ENCODE measurements at regions not wholly inside any gene's neighbourhood (a gene's known extent, or its start where the extent isn't known, plus 50 kb on each side); places are given as distances from the start of the nearest gene placed in this dataset.

GRCh38 chr3:193987186-193987585, 148.8 kb upstream of the HES1 start:
- intact Hi-C loops (cut with DNase I; ENCODE audit: low total_unique reads), result no loop called here
- no peak overlapping the region for H3K4me3 ChIP-seq (ENCODE audit: low read depth, poor library complexity, severe bottlenecking)
- 13 to 17% methylated on average over 5 of the region's 5 CpGs for WGBS, 2 donors
- TF ChIP-seq, protein P1, sequence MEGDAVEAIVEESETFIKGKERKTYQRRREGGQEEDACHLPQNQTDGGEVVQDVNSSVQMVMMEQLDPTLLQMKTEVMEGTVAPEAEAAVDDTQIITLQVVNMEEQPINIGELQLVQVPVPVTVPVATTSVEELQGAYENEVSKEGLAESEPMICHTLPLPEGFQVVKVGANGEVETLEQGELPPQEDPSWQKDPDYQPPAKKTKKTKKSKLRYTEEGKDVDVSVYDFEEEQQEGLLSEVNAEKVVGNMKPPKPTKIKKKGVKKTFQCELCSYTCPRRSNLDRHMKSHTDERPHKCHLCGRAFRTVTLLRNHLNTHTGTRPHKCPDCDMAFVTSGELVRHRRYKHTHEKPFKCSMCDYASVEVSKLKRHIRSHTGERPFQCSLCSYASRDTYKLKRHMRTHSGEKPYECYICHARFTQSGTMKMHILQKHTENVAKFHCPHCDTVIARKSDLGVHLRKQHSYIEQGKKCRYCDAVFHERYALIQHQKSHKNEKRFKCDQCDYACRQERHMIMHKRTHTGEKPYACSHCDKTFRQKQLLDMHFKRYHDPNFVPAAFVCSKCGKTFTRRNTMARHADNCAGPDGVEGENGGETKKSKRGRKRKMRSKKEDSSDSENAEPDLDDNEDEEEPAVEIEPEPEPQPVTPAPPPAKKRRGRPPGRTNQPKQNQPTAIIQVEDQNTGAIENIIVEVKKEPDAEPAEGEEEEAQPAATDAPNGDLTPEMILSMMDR (IDR thresholded peaks at IDR 0.05), result no peak
- DNase-seq (ENCODE audit: low spot score in 2 of 2), result no peak

DNA sequence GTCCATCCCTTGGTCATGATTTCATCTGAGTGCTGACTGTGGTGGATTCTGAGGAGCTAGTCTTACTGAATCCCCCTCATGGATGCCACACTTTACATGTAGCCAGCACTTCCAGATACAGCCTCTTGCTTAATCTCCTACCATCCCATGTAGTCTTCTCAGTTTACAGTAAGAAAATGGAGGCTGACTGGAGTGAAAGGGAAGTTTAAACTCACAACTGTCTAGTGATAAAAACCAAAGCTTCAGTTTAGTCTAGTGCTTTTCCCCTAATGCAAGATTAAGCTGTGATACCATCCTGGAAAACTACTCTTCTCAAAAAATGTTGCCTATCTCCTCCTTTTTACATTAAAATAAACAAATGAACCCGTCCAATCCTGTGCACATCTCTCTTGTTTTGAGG, 146.8 kb upstream of the HES1 start:
- WGBS, 2 donors, result 95% methylated on average over 1 of the region's 1 CpG
- intact Hi-C loops (cut with DNase I; ENCODE audit: low total_unique reads), result no loop called here
- no peak for DNase-seq (ENCODE audit: low spot score in 2 of 2)
- no peak overlapping the region for H3K4me3 ChIP-seq (ENCODE audit: low read depth, poor library complexity, severe bottlenecking)
- TF ChIP-seq, protein P1 (IDR thresholded peaks at IDR 0.05), result no peak
- TF ChIP-seq POLR2A (IDR thresholded peaks at IDR 0.05), result no peak

DNA sequence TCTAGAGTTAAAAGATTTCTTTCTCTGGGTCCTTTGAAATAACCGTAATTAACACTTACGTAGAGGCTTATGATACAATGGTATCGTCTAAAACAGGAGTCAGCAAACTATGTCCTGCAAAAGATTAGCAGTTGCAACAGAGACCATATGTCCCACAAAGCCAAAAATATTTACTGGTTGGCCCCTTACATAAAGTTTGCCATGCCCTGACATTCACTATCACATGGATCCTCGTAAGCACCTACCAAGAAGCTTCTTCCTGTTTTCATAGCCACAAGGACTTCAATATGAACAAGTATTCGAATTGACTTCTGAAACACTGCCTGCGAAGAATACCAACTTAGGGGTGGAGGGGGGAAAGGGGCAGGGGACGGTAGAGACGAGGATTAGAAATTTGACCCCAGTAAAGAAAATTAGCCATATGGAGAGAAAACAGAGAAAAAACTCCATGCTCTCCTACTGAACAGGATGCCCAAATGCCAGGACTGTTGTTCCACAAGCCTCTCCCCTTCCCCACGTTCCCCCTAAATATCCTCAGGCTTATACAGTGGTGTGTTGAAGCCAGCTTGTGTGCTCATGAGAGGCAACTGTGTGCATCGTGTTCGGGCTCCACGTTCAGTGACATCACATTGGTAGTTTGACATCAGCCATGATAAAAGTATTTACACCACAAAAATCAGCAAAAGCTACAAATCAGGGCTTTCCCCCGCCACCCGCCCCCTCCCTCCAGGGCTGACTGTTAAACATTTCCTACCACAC, 144.1 kb upstream of the HES1 start:
- 89% methylated on average over 14 of the region's 14 CpGs for WGBS, 2 donors
- TF ChIP-seq POLR2A (IDR thresholded peaks at IDR 0.05), result no peak
- TF ChIP-seq, protein P1 (IDR thresholded peaks at IDR 0.05), result no peak
- intact Hi-C loops (cut with DNase I; ENCODE audit: low total_unique reads), result no loop called here
- DNase-seq (ENCODE audit: low spot score in 2 of 2), result peak in 1 of 2 donors; percentile 53
- no peak overlapping the region for H3K4me3 ChIP-seq (ENCODE audit: low read depth, poor library complexity, severe bottlenecking)

- 48 to 64% methylated on average over 2 of the region's 2 CpGs for WGBS, 2 donors
- intact Hi-C loops (cut with DNase I; ENCODE audit: low total_unique reads), result no loop called here
- TF ChIP-seq, protein P1 (IDR thresholded peaks at IDR 0.05), result no peak
- DNase-seq (ENCODE audit: low spot score in 2 of 2), result peak in 1 of 2 donors; percentile 26
- no peak overlapping the region for H3K4me3 ChIP-seq (ENCODE audit: low read depth, poor library complexity, severe bottlenecking)
These were observed 143.4 kb upstream of the HES1 start for GRCh38 chr3:193992425-193993037.

DNA sequence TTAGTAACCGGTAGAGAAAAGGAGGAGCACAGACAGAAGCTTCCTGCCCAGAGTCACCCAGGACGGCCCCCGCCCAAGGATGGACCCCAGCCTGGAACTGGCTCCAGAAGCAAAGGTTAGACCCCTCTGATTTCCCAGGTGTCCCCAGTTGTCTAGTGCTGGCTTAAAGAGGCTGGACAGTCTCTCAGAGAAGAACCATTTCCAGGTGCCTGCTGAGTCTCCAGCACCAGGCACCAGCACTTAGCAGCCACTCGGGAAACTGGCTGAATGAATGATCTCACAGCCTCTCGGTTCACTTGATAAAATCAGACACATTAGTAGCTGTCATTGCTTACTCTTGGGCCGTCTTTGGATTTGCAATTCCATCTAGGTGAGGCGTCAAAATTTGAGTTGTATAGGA, 139.7 kb upstream of the HES1 start:
- no peak for DNase-seq (ENCODE audit: low spot score in 2 of 2)
- H3K4me3 ChIP-seq (ENCODE audit: low read depth, poor library complexity, severe bottlenecking), result no peak overlapping the region
- no peak for TF ChIP-seq POLR2A (IDR thresholded peaks at IDR 0.05)
- TF ChIP-seq, protein P1 (IDR thresholded peaks at IDR 0.05), result no peak
- 84 to 87% methylated on average over 7 of the region's 7 CpGs for WGBS, 2 donors
- intact Hi-C loops (cut with DNase I; ENCODE audit: low total_unique reads), result no loop called here

All from lower leg skin (tissue), 4 donors.